Ishikawa (cell line): ENCODE measurements at regions not wholly inside any gene's neighbourhood (a gene's known extent, or its start where the extent isn't known, plus 50 kb on each side); places are given as distances from the start of the nearest gene placed in this dataset.

ENCODE experiments used
- CEBPB ChIP-seq: IDR thresholded peaks from 2 replicates; pipeline ENCODE4 v1.6.1; 2012
- CREB1 ChIP-seq: IDR thresholded peaks from 2 replicates; pipeline ENCODE4 v1.6.1; 2012; ENCODE audit warnings: low read depth
- EGR1 ChIP-seq: IDR thresholded peaks from 2 replicates; pipeline ENCODE4 v1.6.1; 2012
- EP300 ChIP-seq: IDR thresholded peaks from 2 replicates; pipeline ENCODE4 v1.6.1; 2012; ENCODE audit warnings: borderline replicate concordance
- FOXM1 ChIP-seq: IDR thresholded peaks from 2 replicates; pipeline ENCODE4 v1.6.1; 2012; ENCODE audit warnings: low read depth, borderline replicate concordance
- NFIC ChIP-seq: IDR thresholded peaks from 2 replicates; pipeline ENCODE4 v1.6.1; 2012
- RAD21 ChIP-seq: IDR thresholded peaks from 2 replicates; pipeline ENCODE4 v1.6.1; 2012; ENCODE audit warnings: low read depth
- REST ChIP-seq: IDR thresholded peaks from 2 replicates; pipeline ENCODE4 v1.6.1; 2012; ENCODE audit warnings: low read depth, mild to moderate bottlenecking
- TAF1 ChIP-seq: IDR thresholded peaks from 2 replicates; pipeline ENCODE4 v1.6.1; 2012; ENCODE audit warnings: low read depth, mild to moderate bottlenecking
- TCF12 ChIP-seq: IDR thresholded peaks from 2 replicates; pipeline ENCODE4 v1.6.1; 2012; ENCODE audit warnings: low read depth
- TEAD4 ChIP-seq: IDR thresholded peaks from 2 replicates; pipeline ENCODE4 v1.6.1; 2012
- YY1 ChIP-seq: IDR thresholded peaks from 2 replicates; pipeline ENCODE4 v1.6.1; 2012; ENCODE audit warnings: low read depth
- ZBTB7A ChIP-seq: IDR thresholded peaks from 2 replicates; pipeline ENCODE4 v1.6.1; 2012; ENCODE audit warnings: low read depth
- TF ChIP-seq, protein P1 (sequence below): IDR thresholded peaks from 2 replicates; pipeline ENCODE4 v1.6.1; 2012
- TF ChIP-seq, protein P2 (sequence below): IDR thresholded peaks from 2 replicates; pipeline ENCODE4 v1.6.1; 2012

DNA sequence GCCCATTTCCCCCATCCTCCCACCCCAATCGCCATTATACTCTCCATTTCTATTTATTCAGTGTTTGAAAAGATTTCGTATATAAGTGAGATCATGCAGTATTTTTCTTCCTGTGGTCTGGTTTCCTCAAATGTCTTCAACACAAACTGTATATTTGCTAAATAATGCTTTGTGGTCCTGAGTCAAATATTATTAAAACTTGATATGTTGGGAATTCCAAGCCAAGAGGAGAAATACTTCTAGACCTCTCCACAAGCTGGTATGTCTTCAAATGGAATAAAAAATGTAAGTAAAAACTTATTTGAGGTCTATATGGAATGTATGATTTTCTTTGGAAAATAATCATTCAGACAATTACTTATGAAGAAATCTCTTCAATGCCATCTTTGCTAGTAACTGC is 122.5 kb upstream of the TSC22D2 start:
- no peak for TF ChIP-seq FOXM1
- TF ChIP-seq EP300: no peak
- TF ChIP-seq ZBTB7A: no peak
- no peak for TF ChIP-seq TCF12
- TF ChIP-seq CREB1: no peak
- TF ChIP-seq RAD21: no peak
- TF ChIP-seq, protein P1, sequence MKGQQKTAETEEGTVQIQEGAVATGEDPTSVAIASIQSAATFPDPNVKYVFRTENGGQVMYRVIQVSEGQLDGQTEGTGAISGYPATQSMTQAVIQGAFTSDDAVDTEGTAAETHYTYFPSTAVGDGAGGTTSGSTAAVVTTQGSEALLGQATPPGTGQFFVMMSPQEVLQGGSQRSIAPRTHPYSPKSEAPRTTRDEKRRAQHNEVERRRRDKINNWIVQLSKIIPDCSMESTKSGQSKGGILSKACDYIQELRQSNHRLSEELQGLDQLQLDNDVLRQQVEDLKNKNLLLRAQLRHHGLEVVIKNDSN: no peak
- no peak for TF ChIP-seq EGR1
- no peak for TF ChIP-seq TAF1
- no peak for TF ChIP-seq NFIC
- TF ChIP-seq YY1: no peak
- no peak for TF ChIP-seq REST
- no peak for TF ChIP-seq CEBPB
- TF ChIP-seq, protein P2, sequence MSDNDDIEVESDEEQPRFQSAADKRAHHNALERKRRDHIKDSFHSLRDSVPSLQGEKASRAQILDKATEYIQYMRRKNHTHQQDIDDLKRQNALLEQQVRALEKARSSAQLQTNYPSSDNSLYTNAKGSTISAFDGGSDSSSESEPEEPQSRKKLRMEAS: no peak
- no peak for TF ChIP-seq TEAD4

- TF ChIP-seq CEBPB: no peak
- no peak for TF ChIP-seq YY1
- no peak for TF ChIP-seq EGR1
- no peak for TF ChIP-seq EP300
- TF ChIP-seq FOXM1: no peak
- TF ChIP-seq TEAD4: no peak
- no peak for TF ChIP-seq NFIC
- TF ChIP-seq TCF12: no peak
- TF ChIP-seq RAD21: no peak
- TF ChIP-seq, protein P2: no peak
- TF ChIP-seq REST: no peak
- TF ChIP-seq, protein P1: no peak
- no peak for TF ChIP-seq ZBTB7A
These were observed 129.2 kb upstream of the TSC22D2 start for GRCh38 chr3:150278843-150279381.

DNA sequence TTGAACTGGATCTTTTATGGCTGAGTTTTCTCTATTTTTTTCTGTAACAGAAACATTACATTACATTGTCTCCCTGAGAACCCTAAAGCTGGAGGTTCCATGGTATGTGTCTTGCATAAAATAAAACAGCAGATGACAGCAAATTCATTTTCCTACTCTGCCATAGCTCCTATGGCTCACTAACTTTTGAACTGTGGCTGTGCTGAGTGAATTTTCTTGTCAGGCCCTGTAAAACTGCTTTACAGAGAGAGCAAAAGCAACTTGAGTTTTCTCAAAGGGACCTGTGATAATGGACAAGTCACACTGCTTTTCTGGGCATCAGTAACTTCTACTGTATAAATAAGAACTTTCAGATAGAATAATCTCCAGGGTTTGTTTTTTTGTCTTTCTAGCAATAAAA is 129.9 kb upstream of the TSC22D2 start:
- no peak for TF ChIP-seq EP300
- TF ChIP-seq, protein P1: no peak
- TF ChIP-seq TEAD4: no peak
- TF ChIP-seq REST: no peak

- no peak for TF ChIP-seq CREB1
- TF ChIP-seq NFIC: no peak
- no peak for TF ChIP-seq YY1
- no peak for TF ChIP-seq FOXM1
- TF ChIP-seq, protein P2: no peak
- no peak for TF ChIP-seq REST
- no peak for TF ChIP-seq TCF12
- TF ChIP-seq ZBTB7A: no peak
- TF ChIP-seq EP300: no peak
- no peak for TF ChIP-seq TAF1
- TF ChIP-seq EGR1: no peak
- no peak for TF ChIP-seq TEAD4
- no peak for TF ChIP-seq RAD21
- TF ChIP-seq, protein P1: no peak
- no peak for TF ChIP-seq CEBPB
These were observed 130.7 kb upstream of the TSC22D2 start for GRCh38 chr3:150277444-150277843.
